ENCODE measurements at regions not wholly inside any gene's neighbourhood (a gene's known extent, or its start where the extent isn't known, plus 50 kb on each side); places are given as distances from the start of the nearest gene placed in this dataset.

DNA sequence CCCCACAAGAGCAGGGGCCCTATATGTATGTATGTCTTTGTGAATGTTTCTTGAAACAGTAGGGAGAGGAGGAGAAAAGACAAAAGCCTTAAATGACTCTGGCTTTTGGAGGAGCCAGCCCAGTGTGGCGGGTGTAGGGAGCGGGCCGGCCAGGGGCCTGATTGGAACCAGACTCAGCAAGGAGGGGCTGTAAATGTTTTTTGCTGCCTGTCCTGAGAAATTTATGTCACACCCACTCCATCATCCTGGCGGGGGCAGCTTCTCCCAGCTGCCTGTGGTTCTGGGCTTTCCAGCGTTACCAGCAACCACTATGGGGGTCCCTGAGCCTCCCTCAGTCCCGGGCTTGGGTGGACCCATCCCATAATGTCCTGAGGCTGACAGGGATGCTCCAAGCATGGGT lies 130.8 kb downstream of the PJA1 start:
- ATAC-seq, result no peak
- no peaks in the 10 kb centered on the region for H3K36me3 ChIP-seq (ENCODE audit: low read depth)
- no peaks in the 10 kb centered on the region for H3K4me1 ChIP-seq (ENCODE audit: low read depth)
- H3K9me3 ChIP-seq, result no peaks in the 10 kb centered on the region
- TF ChIP-seq, protein P1, sequence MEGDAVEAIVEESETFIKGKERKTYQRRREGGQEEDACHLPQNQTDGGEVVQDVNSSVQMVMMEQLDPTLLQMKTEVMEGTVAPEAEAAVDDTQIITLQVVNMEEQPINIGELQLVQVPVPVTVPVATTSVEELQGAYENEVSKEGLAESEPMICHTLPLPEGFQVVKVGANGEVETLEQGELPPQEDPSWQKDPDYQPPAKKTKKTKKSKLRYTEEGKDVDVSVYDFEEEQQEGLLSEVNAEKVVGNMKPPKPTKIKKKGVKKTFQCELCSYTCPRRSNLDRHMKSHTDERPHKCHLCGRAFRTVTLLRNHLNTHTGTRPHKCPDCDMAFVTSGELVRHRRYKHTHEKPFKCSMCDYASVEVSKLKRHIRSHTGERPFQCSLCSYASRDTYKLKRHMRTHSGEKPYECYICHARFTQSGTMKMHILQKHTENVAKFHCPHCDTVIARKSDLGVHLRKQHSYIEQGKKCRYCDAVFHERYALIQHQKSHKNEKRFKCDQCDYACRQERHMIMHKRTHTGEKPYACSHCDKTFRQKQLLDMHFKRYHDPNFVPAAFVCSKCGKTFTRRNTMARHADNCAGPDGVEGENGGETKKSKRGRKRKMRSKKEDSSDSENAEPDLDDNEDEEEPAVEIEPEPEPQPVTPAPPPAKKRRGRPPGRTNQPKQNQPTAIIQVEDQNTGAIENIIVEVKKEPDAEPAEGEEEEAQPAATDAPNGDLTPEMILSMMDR (IDR thresholded peaks at IDR 0.05), result no peak
- no peak for DNase-seq
- H3K4me3 ChIP-seq, result no peak overlapping the region
- intact Hi-C loops (cut with DNase I, micrococcal nuclease), result no loop called here

DNA sequence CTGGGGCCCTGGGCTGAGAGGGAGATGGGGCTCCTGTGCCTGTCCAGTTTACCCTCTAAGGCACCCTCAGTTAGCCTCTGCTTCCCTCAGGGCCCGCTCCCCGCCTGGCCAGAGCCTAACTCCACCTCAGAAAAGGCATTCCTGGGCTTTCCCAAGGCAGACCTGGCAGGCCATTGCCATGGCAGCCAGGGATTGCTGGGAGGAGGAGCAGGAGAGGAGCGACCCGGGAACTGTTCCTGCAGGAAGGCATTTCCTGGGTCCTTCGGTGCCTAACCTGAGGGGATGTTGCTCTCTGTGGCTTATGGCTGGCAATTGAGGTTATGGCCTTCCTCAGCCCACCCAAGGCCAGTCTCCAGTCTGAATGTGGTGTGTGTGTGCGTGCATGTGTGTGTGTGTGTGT lies 131.3 kb downstream of the PJA1 start:
- no peaks in the 10 kb centered on the region for H3K9me3 ChIP-seq
- intact Hi-C loops (cut with DNase I, micrococcal nuclease), result no loop called here
- TF ChIP-seq, protein P1 (IDR thresholded peaks at IDR 0.05), result no peak
- H3K4me1 ChIP-seq (ENCODE audit: low read depth), result no peaks in the 10 kb centered on the region
- DNase-seq (no peak), ATAC-seq (no peak)
- H3K4me3 ChIP-seq, result no peak overlapping the region
- no peaks in the 10 kb centered on the region for H3K36me3 ChIP-seq (ENCODE audit: low read depth)

DNA sequence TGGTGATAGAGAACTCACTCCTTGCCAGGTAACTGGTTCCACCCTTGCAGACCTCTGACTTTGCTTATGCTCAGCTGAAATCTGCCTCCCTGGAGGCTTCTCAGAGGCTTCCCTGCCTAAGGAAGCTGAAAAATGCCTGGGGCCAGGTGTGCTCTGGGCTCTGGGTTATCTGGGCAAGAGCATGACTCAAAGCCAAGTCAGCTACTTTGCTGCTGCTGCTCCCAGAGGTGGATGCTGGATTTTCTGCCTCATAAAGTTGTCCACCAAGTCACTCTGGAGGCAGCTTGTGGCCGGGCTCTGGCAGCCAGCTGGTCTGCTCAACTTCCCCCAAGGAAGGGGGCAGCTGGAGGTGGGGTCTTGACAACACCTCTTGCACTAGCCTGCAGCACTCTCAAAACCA lies 132.7 kb downstream of the PJA1 start:
- ATAC-seq (peak; percentile 49), DNase-seq (no peak)
- no peaks in the 10 kb centered on the region for H3K9me3 ChIP-seq
- H3K4me3 ChIP-seq, result no peak overlapping the region
- H3K36me3 ChIP-seq (ENCODE audit: low read depth), result no peaks in the 10 kb centered on the region
- no peaks in the 10 kb centered on the region for H3K4me1 ChIP-seq (ENCODE audit: low read depth)
- intact Hi-C loops (cut with DNase I, micrococcal nuclease), result no loop called here
- TF ChIP-seq, protein P1 (IDR thresholded peaks at IDR 0.05), result no peak

DNA sequence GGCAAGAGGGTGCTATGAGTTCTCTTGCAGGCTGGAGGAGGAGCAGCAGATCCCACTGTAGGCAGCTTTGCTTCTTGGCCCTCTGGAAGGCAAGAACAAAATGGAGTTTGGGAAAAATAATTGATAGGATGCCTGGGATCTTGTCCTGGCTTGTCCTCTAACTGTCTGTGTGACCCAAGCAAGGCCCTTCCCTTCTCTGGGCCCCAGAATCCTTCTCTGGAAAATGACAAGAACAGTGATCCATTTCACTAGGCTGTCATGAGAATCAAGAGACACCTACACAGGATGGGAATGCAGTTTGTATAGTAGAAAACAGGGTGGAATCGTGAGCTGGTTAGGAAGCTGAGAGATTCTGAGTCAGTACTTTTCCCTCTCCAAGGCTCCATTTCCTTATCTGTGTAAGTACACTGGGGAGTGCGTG lies 133.3 kb downstream of the PJA1 start:
- Histone ChIP-seq H3K36me3 (ENCODE audit: low read depth) (no peaks in the 10 kb centered on the region), H3K4me3 (no peak overlapping the region), H3K9me3 (no peaks in the 10 kb centered on the region), H3K4me1 (ENCODE audit: low read depth) (no peaks in the 10 kb centered on the region)
- intact Hi-C loops (cut with DNase I, micrococcal nuclease), result no loop called here
- TF ChIP-seq, protein P1 (IDR thresholded peaks at IDR 0.05), result no peak
- DNase-seq (no peak), ATAC-seq (peak; percentile 32)

DNA sequence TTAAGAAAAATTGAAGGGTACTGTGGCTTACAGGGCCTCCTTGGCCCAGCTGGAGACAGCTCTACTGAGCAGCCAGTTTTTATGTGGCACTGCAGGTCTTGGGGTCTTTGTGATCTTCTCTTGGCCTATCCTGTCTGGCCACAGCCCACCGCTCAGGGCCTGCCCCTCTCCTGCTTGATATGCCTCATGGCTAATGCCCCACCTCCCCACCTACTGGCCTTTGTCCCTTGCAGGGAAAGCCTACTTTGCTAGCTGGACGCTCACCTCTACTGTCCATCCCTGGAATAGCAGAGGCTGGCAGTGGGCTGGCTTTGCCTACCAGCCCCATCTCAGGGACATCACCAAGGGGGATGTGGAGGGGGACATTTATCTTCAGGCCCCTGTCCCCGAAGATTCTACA lies 134.1 kb downstream of the PJA1 start:
- H3K4me3 ChIP-seq, result no peak overlapping the region
- H3K4me1 ChIP-seq (ENCODE audit: low read depth), result no peaks in the 10 kb centered on the region
- ATAC-seq, result peak; percentile 30
- peak in 1 of 3 donors; percentile 27 for DNase-seq
- H3K36me3 ChIP-seq (ENCODE audit: low read depth), result no peaks in the 10 kb centered on the region
- intact Hi-C loops (cut with DNase I, micrococcal nuclease), result no loop called here
- TF ChIP-seq, protein P1 (IDR thresholded peaks at IDR 0.05), result no peak
- H3K9me3 ChIP-seq, result no peaks in the 10 kb centered on the region

DNA sequence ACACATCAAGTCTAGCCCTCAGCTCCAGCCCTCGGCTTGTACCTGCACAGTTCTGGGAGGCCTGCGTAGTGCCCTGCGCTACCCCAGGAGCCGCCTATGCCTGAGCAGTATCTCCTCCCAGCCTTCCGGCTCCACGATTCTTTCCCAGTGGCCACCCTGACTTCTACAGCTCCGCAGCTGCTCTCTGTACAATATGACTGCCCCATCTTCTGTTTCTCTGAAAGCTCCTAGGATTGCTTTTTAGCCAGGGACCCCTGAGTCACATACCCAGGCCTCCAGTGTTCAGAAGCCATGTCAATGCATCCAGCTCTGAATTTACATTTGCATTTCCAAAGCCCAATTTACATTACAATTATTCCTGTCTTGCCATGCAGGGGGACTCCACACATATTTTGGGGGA lies 135.5 kb downstream of the PJA1 start:
- intact Hi-C loops (cut with DNase I, micrococcal nuclease), result no loop called here
- H3K9me3 ChIP-seq, result no peaks in the 10 kb centered on the region
- no peaks in the 10 kb centered on the region for H3K36me3 ChIP-seq (ENCODE audit: low read depth)
- ATAC-seq (no peak), DNase-seq (no peak)
- H3K4me3 ChIP-seq, result no peak overlapping the region
- peaks cover 4% of the 10 kb centered on the region for H3K4me1 ChIP-seq (ENCODE audit: low read depth)
- TF ChIP-seq, protein P1 (IDR thresholded peaks at IDR 0.05), result no peak

Measured in mucosa of descending colon (tissue), 3 donors.